Sigmoid colon (tissue), 4 donors: ENCODE measurements at regions not wholly inside any gene's neighbourhood (a gene's known extent, or its start where the extent isn't known, plus 50 kb on each side); places are given as distances from the start of the nearest gene placed in this dataset.

ENCODE experiments used
- EP300 ChIP-seq, 4 donors: sonication (generic); formaldehyde crosslinking; IDR thresholded peaks; one replicate each; pipeline ENCODE4 v1.6.1; 2017; ENCODE audit warnings: antibody characterized with exemption in 4 of 4
- POLR2A ChIP-seq, 2 donors: fragments of 450-650 bp; IDR thresholded peaks; one replicate each; pipeline ENCODE4 v1.6.1; 2016; ENCODE audit warnings: antibody characterized with exemption in 2 of 2, mild to moderate bottlenecking in 2 of 2, moderate library complexity in 2 of 2
- TF ChIP-seq, protein P1 (sequence below), 4 experiments: fragments of 450-650 bp in 3 of 4; fragments of 200-600 bp in 1 of 4; IDR thresholded peaks; one replicate each; pipeline ENCODE4 v1.5.1; 2016 to 2019; ENCODE audit warnings: antibody characterized with exemption in 4 of 4, mild to moderate bottlenecking in 3 of 4, moderate library complexity in 2 of 4

DNA sequence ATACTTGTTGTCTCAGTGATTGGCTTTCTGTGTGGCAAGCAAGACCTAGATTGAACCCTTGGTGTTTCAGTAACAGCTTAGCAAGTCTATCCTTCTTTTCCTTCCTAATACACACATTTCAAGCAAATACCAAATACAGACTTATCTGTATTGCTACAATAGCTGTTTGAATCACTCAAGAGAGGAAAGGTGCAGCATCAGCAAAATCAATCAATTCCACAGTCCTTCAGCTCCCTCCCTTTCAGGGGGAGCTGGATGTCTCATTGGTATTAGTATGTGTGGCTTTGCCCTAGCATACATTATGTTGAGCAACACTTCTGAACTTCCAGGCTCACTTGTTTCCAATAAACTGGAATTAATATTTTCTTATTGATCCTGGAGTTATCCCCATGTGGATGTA, 323.1 kb downstream of the TMX3 start:
- TF ChIP-seq, protein P1, sequence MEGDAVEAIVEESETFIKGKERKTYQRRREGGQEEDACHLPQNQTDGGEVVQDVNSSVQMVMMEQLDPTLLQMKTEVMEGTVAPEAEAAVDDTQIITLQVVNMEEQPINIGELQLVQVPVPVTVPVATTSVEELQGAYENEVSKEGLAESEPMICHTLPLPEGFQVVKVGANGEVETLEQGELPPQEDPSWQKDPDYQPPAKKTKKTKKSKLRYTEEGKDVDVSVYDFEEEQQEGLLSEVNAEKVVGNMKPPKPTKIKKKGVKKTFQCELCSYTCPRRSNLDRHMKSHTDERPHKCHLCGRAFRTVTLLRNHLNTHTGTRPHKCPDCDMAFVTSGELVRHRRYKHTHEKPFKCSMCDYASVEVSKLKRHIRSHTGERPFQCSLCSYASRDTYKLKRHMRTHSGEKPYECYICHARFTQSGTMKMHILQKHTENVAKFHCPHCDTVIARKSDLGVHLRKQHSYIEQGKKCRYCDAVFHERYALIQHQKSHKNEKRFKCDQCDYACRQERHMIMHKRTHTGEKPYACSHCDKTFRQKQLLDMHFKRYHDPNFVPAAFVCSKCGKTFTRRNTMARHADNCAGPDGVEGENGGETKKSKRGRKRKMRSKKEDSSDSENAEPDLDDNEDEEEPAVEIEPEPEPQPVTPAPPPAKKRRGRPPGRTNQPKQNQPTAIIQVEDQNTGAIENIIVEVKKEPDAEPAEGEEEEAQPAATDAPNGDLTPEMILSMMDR (IDR thresholded peaks at IDR 0.05): no peak
- TF ChIP-seq POLR2A (IDR thresholded peaks at IDR 0.05) (no peak), EP300 (IDR thresholded peaks at IDR 0.05) (no peak)
